NAMALWA (cell line): ENCODE measurements at regions not wholly inside any gene's neighbourhood (a gene's known extent, or its start where the extent isn't known, plus 50 kb on each side); places are given as distances from the start of the nearest gene placed in this dataset.
A peak's percentile ranks its signal among the peaks of the same experiment; 100 is the strongest.

Experiments used
- DNase-seq: peaks from one replicate; pipeline ENCODE4 v3.0.0-alpha.2; 2015; ENCODE audit warnings: low spot score

- DNase-seq, result no peak
Measured at GRCh38 chr6:14969126-14969525, 276.7 kb upstream of the JARID2 start.

DNA sequence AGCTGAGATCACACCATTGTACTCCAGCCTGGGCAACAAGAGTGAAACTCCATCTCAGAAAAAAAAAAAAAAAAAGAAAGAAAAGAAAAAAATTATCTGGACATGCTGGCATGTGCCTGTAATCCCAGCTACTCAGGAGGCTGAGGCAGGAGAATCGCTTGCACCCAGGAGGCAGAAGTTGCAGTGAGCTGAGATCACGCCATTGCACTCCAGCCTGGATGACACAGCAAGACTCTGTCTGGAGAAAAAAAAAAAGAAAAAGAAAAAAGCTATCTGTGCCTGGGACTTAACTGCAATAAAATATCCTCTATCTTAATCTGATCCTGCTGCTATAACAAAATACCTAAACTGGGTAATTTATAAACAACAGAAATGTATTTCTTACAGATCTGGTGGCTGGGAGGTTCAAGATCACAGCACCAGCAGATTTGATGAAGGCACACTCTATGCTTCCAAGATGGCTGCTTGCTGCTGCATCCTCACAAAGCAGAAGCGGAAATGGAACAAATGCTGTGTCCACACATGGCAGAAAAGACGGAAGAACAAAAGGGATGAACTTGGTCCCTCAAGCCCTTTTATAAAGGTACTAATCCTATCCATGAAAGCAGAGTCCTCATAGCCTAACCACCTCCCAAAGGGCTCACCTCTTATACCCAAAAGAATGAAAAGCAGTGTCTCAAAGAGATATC is 273.3 kb upstream of the JARID2 start:
- DNase-seq, result no peak

DNA sequence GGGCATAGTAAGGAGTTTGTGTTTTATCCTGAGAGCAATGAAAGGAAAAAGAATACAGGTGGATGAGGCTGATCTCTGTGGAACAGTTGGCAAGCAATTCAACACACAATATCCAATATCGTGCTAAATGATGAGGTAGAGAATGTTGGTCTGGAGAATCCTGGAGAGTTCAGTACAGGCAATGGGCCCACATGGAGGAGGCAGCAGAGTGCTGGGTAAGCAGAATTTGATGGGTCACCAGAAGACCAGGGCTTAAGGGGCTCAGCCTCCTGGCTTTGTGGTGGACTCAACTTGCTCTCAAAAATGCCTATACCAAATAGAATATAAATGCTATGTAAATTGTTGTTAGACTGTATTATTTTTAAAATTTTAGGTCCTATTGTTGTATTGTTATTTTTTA is 271.5 kb upstream of the JARID2 start:
- no peak for DNase-seq

DNA sequence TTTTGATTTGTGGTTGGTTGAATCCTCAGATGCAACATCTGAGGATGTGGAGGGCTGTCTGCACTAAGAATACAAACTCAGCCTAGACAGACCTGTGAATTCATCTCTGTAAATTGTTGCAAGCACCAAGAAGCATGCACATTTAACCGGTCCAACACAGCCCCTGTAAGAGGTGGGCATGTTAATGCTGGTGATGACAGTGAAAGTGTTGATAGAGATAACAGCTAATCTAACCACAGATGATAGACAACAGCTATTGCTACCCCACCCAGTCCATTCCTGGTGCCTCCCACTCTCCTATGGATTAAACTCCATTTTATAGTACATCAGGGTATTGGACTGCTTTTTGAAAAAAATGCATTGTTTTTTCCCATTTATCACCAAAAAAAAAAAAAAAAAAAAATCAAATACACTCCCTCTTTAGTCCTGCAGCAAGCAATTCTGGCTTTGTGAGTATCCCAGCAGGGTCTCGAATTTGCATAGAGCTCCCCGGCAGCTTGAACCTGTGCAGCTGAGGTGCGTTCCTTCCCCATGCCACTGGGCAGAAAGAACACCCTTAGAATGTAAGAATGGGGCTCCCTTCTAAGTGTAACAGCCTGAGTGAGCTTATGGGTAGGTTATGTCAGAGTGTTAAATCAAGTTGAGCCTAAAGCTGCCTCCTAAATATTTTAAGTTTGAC is 270.9 kb upstream of the JARID2 start:
- DNase-seq, result no peak

GRCh38 chr6:14975471-14975817 is 270.4 kb upstream of the JARID2 start:
- DNase-seq, result no peak

GRCh38 chr6:14977747-14978382 is 268.0 kb upstream of the JARID2 start:
- DNase-seq, result no peak

DNA sequence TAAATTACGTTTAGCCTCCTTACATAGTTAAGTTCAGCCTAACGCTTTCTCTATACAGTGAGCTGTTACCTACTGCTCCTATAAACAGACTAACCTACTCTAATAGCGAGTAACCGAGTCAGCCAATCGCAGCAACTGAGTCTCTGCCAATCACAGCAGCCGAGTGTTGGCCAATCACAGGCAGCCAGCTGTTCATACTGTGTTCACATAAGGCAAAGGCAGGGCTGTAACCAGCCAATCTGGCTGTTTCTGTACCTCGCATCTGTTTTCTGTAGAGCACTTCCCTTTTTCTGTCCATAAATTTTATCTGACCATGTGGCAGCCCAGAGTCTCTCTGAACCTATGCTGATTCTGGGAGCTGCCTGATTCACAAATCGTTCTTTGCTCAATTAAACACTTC is 263.9 kb upstream of the JARID2 start:
- DNase-seq, result peak; percentile 33

- DNase-seq, result no peak
Measured at GRCh38 chr6:14983599-14984518, 262.0 kb upstream of the JARID2 start.

DNA sequence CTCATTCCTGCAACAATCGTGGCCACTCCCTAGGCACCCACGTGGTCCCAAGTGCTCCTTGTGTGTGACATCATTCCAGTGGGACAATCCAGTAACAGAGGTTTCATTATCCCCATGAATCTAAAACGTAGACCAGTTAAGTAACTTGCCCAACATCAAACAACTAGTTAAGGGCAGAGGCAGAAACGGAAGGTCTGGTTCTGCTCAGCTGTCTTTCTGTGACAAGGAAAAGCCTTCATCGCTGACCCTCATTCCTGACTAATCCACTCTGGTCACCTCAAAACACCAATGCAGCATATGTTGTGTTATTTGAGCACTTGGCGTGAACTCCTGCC is 261.4 kb upstream of the JARID2 start:
- DNase-seq, result no peak

- DNase-seq, result no peak
Measured at GRCh38 chr6:14985366-14985765, 260.5 kb upstream of the JARID2 start.

DNA sequence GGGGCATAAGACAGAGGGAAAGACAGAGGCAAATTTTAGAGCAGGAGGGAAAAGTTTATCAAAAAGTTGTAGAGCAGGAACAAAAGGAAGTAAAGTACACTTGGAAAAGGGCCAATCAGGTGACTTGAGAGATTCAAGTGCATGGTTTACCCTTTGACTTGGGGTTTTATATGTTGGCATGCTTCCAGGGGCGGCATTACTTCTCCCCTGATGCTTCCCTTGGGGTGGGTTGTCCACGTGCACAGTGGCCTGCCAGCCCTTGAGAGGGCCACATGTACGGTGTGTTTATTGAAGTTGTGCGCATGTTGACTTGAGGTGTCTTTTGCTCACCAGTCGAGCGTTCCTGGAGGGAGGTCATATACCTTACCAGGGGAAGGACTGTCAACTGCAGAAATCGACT is 259.5 kb upstream of the JARID2 start:
- DNase-seq, result no peak

DNA sequence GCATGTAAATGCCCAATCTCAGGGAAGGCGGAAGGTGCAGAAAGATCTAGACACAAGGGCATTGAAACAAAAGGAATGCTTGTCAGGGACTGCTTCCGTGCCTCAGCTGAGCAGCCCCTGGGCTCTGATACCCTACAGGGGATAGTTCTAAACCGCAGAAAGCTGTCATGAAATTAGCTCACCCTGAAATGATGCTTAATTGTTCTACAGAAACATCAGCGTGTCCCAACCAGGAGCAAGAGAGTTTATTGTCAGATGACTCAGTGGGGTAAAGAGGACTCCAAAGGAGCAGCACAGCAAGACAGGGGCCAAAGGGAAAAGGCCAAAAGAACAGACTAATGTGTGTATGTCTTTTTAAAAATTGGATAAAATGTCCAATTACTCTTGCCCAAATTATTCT is 258.4 kb upstream of the JARID2 start:
- no peak for DNase-seq

DNA sequence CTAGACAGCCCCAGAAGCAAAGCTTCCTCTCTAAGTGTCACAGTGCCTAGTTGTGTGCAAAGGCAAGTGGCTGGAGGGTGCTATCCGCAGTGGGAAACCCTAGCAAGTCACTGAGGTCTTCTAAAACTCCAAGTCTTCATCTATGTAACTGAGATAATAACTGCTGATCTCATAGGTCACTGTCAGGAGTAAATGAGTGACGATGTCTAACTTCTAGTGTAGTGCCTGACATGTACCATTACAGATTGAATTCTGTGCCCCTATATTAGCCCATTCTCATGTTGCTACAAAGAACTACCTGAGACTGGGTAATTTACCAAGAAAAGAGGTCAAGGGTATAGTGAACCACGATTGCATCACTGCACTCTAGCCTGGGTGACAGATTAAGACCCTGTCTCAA is 253.5 kb upstream of the JARID2 start:
- no peak for DNase-seq

- DNase-seq, result no peak
Measured at GRCh38 chr6:14995208-14995607, 250.7 kb upstream of the JARID2 start.

- no peak for DNase-seq
Measured at GRCh38 chr6:14995966-14996602, 249.8 kb upstream of the JARID2 start.

GRCh38 chr6:14996892-14997291 is 249.0 kb upstream of the JARID2 start:
- no peak for DNase-seq

DNA sequence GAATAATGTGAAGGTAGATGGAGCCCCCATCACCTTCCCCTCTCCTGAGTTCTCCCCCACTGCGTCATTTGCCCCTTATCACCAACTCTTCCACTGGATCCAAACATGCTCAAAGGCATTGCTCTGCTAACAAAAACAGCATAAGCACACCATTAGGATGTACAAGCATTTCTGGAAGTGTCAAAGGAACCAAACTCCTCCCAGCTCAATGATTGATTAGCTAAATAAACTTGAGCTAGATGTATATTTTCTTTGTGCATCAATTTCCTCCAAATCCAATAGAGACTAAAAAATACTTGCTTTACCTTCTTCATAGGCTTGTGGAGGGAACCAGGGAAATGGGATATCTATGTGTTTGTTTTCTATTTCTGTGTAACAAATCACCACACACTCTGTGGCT is 248.4 kb upstream of the JARID2 start:
- no peak for DNase-seq

GRCh38 chr6:14999106-14999505 is 246.8 kb upstream of the JARID2 start:
- no peak for DNase-seq

DNA sequence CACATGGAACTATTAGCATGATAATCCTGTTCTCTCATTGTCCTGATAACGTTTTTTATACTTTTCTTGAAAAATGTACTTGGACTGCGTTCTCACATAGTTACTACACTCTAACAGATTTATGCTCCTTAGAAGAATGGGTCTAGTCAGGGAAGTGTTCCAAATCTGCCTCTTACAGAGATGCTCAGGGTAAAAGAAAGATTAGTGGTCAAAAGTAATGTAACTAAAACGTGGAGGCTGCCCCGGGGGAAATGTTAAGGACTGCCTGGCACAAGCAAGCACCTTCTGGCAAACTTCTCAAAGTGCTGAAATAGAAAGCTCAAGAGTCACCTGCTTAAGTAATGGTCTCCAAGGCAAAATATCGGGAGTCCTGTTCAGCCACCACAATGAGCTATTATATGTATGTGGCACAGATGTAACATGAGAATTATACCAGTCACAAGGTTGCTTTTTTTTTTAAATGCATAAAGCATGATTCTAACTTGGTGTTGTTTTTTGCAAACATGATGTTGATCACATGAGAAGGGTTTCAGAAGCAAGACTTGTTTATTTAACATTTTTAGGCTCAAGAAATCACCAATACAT is 244.5 kb upstream of the JARID2 start:
- DNase-seq, result no peak

DNA sequence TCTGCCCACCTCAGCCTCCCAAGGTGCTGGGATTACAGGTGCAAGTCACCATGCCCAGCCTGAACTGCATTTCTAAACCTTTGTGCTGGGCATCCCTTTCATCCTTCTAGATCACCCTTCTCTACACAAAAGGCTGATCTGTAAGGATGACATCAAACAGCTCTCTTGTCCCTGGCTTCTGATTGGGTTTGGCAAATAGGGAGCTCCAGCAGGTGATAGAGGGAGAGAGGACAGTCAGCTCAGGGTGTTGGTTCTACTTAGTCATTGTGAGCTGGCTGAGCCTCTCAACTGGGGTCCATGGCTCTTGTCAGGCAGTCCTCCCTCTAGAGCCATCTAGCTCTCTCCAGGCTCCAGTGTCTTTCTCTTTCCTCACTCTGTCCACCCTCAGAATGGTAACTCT is 237.6 kb upstream of the JARID2 start:
- no peak for DNase-seq

GRCh38 chr6:15014958-15015357 is 230.9 kb upstream of the JARID2 start:
- DNase-seq, result no peak

DNA sequence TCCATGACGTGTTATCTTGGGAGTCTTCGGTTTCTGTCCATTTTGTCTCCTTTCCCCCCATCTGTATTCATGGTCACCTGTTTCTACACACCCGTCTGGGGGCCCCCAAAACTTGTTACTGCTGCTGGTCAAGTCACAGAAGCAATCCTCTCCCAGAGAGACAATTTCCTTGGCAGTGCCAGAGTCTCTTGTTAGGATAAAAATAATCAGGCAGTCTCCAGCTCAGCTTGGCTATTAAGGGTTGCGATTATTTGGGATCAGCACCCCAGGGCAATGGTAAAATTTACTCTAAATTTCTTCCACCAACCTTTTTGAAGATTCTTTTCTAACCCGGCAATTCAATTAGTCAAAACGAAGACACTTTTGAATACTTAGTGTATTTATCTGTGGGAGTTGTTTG is 229.1 kb upstream of the JARID2 start:
- no peak for DNase-seq
